ENCODE measurements at regions not wholly inside any gene's neighbourhood (a gene's known extent, or its start where the extent isn't known, plus 50 kb on each side); places are given as distances from the start of the nearest gene placed in this dataset.
A peak's percentile ranks its signal among the peaks of the same experiment; 100 is the strongest.

GRCh38 chr4:123455360-123455759, 58.8 kb downstream of the SPRY1 start:
- intact Hi-C loops (cut with DNase I): no loop called here
- no peak for DNase-seq
- peak; percentile 43 for ATAC-seq (ENCODE audit: poor library complexity)

GRCh38 chr4:123462007-123462406, 65.4 kb downstream of the SPRY1 start:
- ATAC-seq (ENCODE audit: poor library complexity): no peak
- intact Hi-C loops (cut with DNase I): no loop called here

DNA sequence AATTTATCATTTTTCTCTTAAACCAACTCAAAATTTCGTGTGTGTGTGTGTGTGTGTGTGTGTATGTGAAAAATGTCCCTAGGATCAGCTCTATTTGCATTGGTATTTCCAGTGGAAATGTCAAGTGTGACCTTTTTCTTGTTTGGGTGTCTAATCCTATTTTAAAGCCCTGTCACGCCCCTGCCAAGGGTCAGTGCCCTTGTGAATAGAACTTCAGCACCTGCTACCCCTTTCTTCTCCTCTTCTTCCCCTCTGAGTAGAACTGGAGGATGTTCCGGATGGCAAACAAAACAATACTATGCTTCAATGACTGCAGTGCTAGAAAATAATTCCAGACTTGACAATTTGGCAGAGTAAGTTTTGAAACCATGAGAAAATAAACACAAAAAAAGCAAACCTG, 67.3 kb downstream of the SPRY1 start:
- intact Hi-C loops (cut with DNase I): no loop called here
- no peak for DNase-seq
- ATAC-seq (ENCODE audit: poor library complexity): no peak

More at GRCh38 chr4:123462007-123462406, 65.4 kb downstream of the SPRY1 start:
- no peak for DNase-seq

DNA sequence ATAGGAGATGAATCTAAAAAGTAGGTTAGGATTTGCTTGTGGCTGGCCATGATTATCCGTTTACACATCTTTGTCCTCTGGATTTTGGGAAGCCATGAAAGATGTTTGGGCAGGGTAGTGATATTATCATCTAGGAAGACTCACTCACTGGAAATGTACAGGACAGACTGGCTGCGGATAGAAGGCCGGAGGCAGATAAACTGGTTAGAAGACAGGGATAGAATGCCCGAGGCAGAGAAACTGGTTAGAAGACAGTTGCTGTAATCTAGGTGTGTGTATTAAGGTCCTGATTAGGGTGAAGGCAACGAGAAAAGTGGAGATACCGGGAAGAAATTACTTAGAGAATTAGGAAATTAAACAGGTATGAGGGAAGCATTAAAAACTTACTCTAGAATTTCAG, 68.8 kb downstream of the SPRY1 start:
- intact Hi-C loops (cut with DNase I): no loop called here
- no peak for ATAC-seq (ENCODE audit: poor library complexity)
- DNase-seq: no peak

- ATAC-seq (ENCODE audit: poor library complexity): no peak
- DNase-seq: no peak
- intact Hi-C loops (cut with DNase I): no loop called here
Measured at GRCh38 chr4:123466080-123466785, 69.6 kb downstream of the SPRY1 start.

GRCh38 chr4:123468479-123469031, 72.0 kb downstream of the SPRY1 start:
- intact Hi-C loops (cut with DNase I): no loop called here
- ATAC-seq (ENCODE audit: poor library complexity) (no peak), DNase-seq (no peak)

DNA sequence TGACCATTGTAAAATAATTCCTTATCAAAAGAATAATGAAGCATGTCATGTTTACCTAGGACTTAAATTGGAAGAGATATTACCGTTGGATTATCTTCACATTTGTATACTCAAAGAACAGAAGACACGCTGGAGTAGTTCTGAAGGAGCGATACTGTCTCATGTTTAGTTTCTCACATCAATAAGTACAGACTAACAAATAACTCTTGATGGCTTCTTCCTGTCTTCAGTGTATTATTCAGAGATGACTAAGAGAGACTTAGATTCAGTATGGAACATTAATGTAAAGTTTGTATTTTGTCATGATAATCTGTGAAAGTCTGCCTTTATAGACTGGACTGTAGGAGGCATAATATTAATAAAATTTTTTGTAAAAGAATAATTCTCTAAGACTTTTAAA, 72.7 kb downstream of the SPRY1 start:
- intact Hi-C loops (cut with DNase I): no loop called here

DNA sequence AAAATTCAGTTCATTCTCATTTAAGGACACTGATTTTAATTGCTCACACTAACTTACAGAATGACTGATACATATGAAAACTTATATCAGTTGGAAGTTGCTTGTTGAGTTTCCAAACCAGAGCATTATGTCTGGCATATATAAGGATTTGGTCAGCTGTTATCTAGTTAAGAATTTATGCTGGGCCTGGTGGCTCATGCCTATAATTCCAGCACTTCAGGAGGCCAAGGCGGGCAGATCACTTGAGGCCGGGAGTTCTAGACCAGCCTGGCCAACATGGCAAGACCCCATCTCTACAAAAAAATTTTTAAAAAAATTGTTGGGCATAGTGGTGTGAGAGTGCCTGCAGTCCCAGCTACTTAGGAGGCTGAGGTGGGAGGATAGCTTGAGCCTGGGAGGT, 73.1 kb downstream of the SPRY1 start:
- DNase-seq (no peak), ATAC-seq (ENCODE audit: poor library complexity) (no peak)
- intact Hi-C loops (cut with DNase I): no loop called here

More for the DNA sequence above, 72.7 kb downstream of the SPRY1 start:
- DNase-seq: no peak
- no peak for ATAC-seq (ENCODE audit: poor library complexity)

DNA sequence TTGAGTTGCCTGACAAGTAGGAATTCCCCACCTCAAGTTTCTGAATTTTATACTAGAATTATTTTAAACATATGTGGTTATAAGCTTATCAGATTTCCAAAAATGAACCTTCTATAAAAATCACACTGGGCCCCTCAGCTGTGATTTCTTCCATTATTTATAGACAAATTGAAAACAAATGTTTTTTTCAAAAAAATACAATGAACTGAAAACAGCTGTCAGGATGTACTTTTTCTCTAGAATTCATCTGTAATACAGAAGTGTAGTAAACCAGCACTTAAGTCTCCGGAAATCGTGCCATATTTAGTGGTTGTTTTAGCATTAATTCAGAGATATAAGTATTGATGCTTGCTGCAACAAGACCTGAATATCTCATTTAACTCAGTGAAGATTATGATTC, 74.0 kb downstream of the SPRY1 start:
- intact Hi-C loops (cut with DNase I): no loop called here
- ATAC-seq (ENCODE audit: poor library complexity) (no peak), DNase-seq (no peak)

GRCh38 chr4:123471655-123472369, 75.2 kb downstream of the SPRY1 start:
- no peak for DNase-seq
- intact Hi-C loops (cut with DNase I): no loop called here
- no peak for ATAC-seq (ENCODE audit: poor library complexity)

- ATAC-seq (ENCODE audit: poor library complexity) (no peak), DNase-seq (no peak)
- intact Hi-C loops (cut with DNase I): no loop called here
Measured at GRCh38 chr4:123474817-123475216, 78.2 kb downstream of the SPRY1 start.

DNA sequence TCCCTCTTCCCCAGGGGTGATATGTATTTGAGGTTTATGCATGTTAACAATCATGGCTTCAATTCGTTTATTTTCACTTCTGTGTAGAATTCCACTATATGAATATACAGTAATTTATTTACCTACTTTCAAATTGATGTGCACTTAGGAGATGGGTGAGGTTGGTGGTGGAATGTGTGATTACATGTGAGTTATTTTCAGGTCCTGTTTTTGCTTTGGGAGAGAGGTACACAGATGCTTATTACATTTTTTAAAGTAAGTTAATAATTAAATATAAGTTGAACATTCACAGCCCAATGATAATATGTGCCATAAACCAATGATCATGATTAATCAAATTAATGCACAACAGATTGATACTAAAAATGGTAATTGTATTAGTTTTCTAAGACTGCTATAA, 79.5 kb downstream of the SPRY1 start:
- intact Hi-C loops (cut with DNase I): no loop called here
- DNase-seq: no peak
- no peak for ATAC-seq (ENCODE audit: poor library complexity)

GRCh38 chr4:123477711-123478209, 81.2 kb downstream of the SPRY1 start:
- ATAC-seq (ENCODE audit: poor library complexity): peak; percentile 31
- DNase-seq: no peak
- intact Hi-C loops (cut with DNase I): no loop called here

- ATAC-seq (ENCODE audit: poor library complexity) (no peak), DNase-seq (no peak)
- intact Hi-C loops (cut with DNase I): no loop called here
Measured at GRCh38 chr4:123478859-123479345, 82.3 kb downstream of the SPRY1 start.

- ATAC-seq (ENCODE audit: poor library complexity): no peak
- no peak for DNase-seq
Measured at GRCh38 chr4:123479944-123480343, 83.3 kb downstream of the SPRY1 start.

GRCh38 chr4:123480706-123481418, 84.3 kb downstream of the SPRY1 start:
- ATAC-seq (ENCODE audit: poor library complexity) (no peak), DNase-seq (no peak)
- intact Hi-C loops (cut with DNase I): no loop called here

More at GRCh38 chr4:123479944-123480343, 83.3 kb downstream of the SPRY1 start:
- intact Hi-C loops (cut with DNase I): no loop called here

- no peak for ATAC-seq (ENCODE audit: poor library complexity)
- no peak for DNase-seq
- intact Hi-C loops (cut with DNase I): no loop called here
Measured at GRCh38 chr4:123481717-123482116, 85.1 kb downstream of the SPRY1 start.

GRCh38 chr4:123484291-123484926, 87.8 kb downstream of the SPRY1 start:
- no peak for DNase-seq

DNA sequence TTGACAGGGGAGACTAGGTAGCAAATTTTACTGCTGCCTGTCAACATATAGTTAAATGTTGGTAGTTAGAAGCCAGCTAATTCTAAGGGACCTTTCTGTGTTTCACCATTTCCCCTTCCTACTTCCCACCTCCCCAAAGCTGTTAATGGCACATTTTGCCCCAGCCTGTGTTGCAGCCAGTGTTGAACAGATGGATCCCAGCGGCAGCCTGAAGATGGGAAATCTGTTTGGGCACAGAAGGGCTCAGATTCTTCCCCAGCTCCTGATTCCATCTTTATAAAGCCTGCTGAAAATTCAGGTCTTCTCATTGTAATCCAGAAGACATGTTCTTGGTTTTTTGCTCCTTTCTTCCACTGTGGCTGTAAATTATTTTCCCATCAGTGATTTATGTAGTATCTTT, 89.0 kb downstream of the SPRY1 start:
- ATAC-seq (ENCODE audit: poor library complexity): no peak
- intact Hi-C loops (cut with DNase I): no loop called here
- no peak for DNase-seq

More at GRCh38 chr4:123484291-123484926, 87.8 kb downstream of the SPRY1 start:
- intact Hi-C loops (cut with DNase I): no loop called here
- ATAC-seq (ENCODE audit: poor library complexity): no peak

Data from Right ventricle myocardium superior (tissue), 1 donor.